ENCODE measurements at regions not wholly inside any gene's neighbourhood (a gene's known extent, or its start where the extent isn't known, plus 50 kb on each side); places are given as distances from the start of the nearest gene placed in this dataset.

DNA sequence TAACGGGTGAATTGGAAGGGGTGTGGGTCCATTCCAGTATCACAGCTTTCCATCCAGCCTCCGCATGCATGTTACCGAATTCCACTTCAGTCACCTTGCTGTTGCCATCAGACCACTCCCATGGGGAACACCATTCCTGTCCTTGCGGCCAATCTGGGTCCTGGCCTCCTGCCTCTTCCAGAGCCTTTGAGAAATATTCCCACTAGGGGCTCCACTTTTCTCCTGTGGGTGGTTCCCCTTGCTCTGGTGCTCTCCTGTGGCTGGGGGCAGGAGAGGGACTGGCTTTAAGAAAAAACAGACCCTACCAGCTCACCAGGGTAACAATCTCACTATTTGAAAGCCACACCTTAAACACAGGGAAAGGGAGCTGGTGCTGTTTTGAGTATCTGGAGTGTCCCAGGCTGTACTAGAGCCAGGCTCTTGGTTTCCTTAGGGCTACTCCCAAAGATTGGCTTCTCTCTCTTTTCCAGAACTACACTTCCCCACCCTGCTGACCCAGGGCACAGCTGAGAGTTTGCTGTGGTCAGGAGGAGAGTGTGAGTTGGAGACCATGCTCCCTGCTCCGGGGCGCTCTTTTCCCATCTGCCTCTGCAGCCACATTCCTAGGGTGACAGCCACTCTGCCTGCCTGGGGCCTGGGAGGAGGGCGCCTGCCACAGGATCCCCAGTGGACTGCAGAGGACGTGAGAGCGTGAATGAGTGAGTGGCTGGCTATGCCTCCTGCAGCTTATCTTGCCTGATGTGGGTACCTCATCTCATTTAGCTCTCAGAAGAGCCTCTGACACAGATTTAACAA lies 460.8 kb upstream of the HS6ST1 start:
- POLR2A ChIA-PET = no interaction called here
- TF ChIP-seq, protein P1, sequence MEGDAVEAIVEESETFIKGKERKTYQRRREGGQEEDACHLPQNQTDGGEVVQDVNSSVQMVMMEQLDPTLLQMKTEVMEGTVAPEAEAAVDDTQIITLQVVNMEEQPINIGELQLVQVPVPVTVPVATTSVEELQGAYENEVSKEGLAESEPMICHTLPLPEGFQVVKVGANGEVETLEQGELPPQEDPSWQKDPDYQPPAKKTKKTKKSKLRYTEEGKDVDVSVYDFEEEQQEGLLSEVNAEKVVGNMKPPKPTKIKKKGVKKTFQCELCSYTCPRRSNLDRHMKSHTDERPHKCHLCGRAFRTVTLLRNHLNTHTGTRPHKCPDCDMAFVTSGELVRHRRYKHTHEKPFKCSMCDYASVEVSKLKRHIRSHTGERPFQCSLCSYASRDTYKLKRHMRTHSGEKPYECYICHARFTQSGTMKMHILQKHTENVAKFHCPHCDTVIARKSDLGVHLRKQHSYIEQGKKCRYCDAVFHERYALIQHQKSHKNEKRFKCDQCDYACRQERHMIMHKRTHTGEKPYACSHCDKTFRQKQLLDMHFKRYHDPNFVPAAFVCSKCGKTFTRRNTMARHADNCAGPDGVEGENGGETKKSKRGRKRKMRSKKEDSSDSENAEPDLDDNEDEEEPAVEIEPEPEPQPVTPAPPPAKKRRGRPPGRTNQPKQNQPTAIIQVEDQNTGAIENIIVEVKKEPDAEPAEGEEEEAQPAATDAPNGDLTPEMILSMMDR (IDR thresholded peaks at IDR 0.05; ENCODE audit: insufficient read depth, low read length, missing control alignments) = no peak
- no peak overlapping the region for H3K4me3 ChIP-seq (ENCODE audit: low read depth, low read length)
- CTCF ChIA-PET = no interaction called here
- DNase-seq (ENCODE audit: low read depth, low spot score) = no peak

GRCh38 chr2:128780434-128781080 lies 461.9 kb upstream of the HS6ST1 start:
- ChIA-PET CTCF (no interaction called here), POLR2A (no interaction called here)
- no peak overlapping the region for H3K4me3 ChIP-seq (ENCODE audit: low read depth, low read length)
- TF ChIP-seq, protein P1 (IDR thresholded peaks at IDR 0.05; ENCODE audit: insufficient read depth, low read length, missing control alignments) = no peak
- DNase-seq (ENCODE audit: low read depth, low spot score) = no peak

GRCh38 chr2:128781166-128781565 lies 462.5 kb upstream of the HS6ST1 start:
- CTCF ChIA-PET = no interaction called here
- TF ChIP-seq, protein P1 (IDR thresholded peaks at IDR 0.05; ENCODE audit: insufficient read depth, low read length, missing control alignments) = no peak

DNA sequence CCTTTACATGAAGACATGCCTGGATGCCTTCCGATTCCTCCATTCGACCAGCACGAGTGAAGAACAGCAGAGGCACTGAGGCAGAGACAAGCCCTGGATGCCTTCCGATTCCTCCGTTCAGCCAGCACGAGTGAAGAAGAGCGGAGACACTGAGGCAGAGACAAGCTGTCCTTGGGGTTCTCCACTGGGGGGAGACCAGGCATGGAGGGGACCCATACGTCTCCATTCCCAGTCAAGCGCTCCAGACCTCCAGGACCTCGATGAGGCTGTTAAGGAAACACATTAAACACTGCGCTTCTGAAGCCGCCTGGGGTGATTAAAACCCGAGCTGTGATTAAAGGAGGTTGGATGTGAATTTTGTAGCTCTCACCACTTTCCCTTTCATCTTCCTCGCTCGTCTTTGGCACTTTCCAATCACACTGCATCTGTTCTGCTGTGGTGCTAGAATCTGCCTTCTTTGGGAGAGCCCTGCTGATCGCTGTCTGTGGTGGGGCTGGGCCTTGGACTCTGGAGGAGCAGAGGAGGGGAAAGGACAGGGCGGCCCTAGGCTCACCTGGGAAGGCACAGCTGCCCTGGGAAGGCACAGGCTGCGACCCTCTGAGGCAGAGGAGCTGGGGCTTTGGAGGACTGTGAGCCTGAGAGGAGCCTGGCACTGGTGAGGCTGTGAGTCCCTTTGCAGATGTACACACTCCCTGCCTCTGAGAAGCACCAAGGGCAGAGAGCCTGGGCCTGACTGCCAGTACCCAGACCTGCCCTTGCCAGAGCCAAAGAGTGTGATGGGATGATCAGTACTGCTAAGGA lies 463.1 kb upstream of the HS6ST1 start:
- CTCF ChIA-PET = no interaction called here
- POLR2A ChIA-PET = no interaction called here
- no peak for DNase-seq (ENCODE audit: low read depth, low spot score)
- TF ChIP-seq, protein P1 (IDR thresholded peaks at IDR 0.05; ENCODE audit: insufficient read depth, low read length, missing control alignments) = no peak
- no peak overlapping the region for H3K4me3 ChIP-seq (ENCODE audit: low read depth, low read length)

More at GRCh38 chr2:128781166-128781565, 462.5 kb upstream of the HS6ST1 start:
- POLR2A ChIA-PET = no interaction called here
- H3K4me3 ChIP-seq (ENCODE audit: low read depth, low read length) = no peak overlapping the region
- no peak for DNase-seq (ENCODE audit: low read depth, low spot score)

- ChIA-PET CTCF (no interaction called here), POLR2A (no interaction called here)
- no peak overlapping the region for H3K4me3 ChIP-seq (ENCODE audit: low read depth, low read length)
- DNase-seq (ENCODE audit: low read depth, low spot score) = no peak
- TF ChIP-seq, protein P1 (IDR thresholded peaks at IDR 0.05; ENCODE audit: insufficient read depth, low read length, missing control alignments) = no peak
Observed at GRCh38 chr2:128782411-128783192, 463.9 kb upstream of the HS6ST1 start.

Data from AG04449 (cell line).